SU-DHL-6 (cell line): ENCODE measurements at regions not wholly inside any gene's neighbourhood (a gene's known extent, or its start where the extent isn't known, plus 50 kb on each side); places are given as distances from the start of the nearest gene placed in this dataset.

ENCODE experiments used
- H2AFZ ChIP-seq: fragments of 200-600 bp; sonication (generic); 2 replicates; pipeline ENCODE4 v1.6.1; 2014; ENCODE audit warnings: low read depth, mild to moderate bottlenecking, moderate library complexity, mixed read lengths, antibody characterized with exemption, low read length; ENCODE audit not compliant: severe bottlenecking
- H3F3A ChIP-seq: fragments of 200-600 bp; shearing (Covaris generic); 2 replicates; pipeline ENCODE4 v1.6.0; 2016; ENCODE audit warnings: antibody characterized with exemption, mild to moderate bottlenecking; ENCODE audit not compliant: insufficient read depth
- H3K27ac ChIP-seq: fragments of 200-600 bp; sonication (generic); 2 replicates; pipeline ENCODE4 v1.5.1; 2016; ENCODE audit warnings: low read depth, mild to moderate bottlenecking, low read length, moderate library complexity, mixed read lengths
- H3K27me3 ChIP-seq: fragments of 200-600 bp; sonication (generic), shearing (Covaris generic); 2 replicates; pipeline ENCODE4 v1.6.0; 2014; ENCODE audit warnings: mild to moderate bottlenecking, low read length
- H3K36me3 ChIP-seq: fragments of 200-600 bp; sonication (generic); 2 replicates; pipeline ENCODE4 v1.6.1; 2014; ENCODE audit warnings: mild to moderate bottlenecking, low read length, mixed read lengths
- H3K4me2 ChIP-seq: fragments of 300-600, 200-600 bp; shearing (Covaris generic), sonication (generic); 2 replicates; pipeline ENCODE4 v1.6.0; 2014; ENCODE audit warnings: low read length, low read depth, mild to moderate bottlenecking; ENCODE audit not compliant: poor library complexity, severe bottlenecking
- H3K4me3 ChIP-seq: fragments of 200-600 bp; sonication (generic); 2 replicates; pipeline ENCODE4 v1.5.1; 2014; ENCODE audit warnings: antibody characterized with exemption, low read length, mild to moderate bottlenecking, mixed read lengths; ENCODE audit not compliant: insufficient read depth, poor library complexity, severe bottlenecking
- H3K79me2 ChIP-seq: fragments of 200-600 bp; sonication (generic); 2 replicates; pipeline ENCODE4 v1.6.1; 2014; ENCODE audit warnings: mild to moderate bottlenecking, low read length, moderate library complexity; ENCODE audit not compliant: insufficient read depth
- H3K9ac ChIP-seq: fragments of 200-600 bp; sonication (generic); 2 replicates; pipeline ENCODE4 v1.7.0; 2014; ENCODE audit warnings: mild to moderate bottlenecking, low read length
- H3K9me2 ChIP-seq: fragments of 200-600 bp; sonication (generic); replicated peaks from 2 replicates; pipeline ENCODE4 v1.6.1; 2014; ENCODE audit warnings: low read length; ENCODE audit not compliant: insufficient read depth
- H3K9me3 ChIP-seq: fragments of 200-600 bp; sonication (generic); 2 replicates; pipeline ENCODE4 v1.6.1; 2014; ENCODE audit warnings: low read length, mixed read lengths; ENCODE audit not compliant: insufficient read depth
- H4K20me1 ChIP-seq: fragments of 200-600 bp; sonication (generic); 2 replicates; pipeline ENCODE4 v1.6.1; 2014; ENCODE audit warnings: low read depth, mild to moderate bottlenecking, antibody characterized with exemption, low read length, moderate library complexity, mixed read lengths
- CTCF ChIP-seq: fragments of 200-600 bp; sonication (generic); IDR thresholded peaks from one replicate; pipeline ENCODE4 v1.5.1; 2017; ENCODE audit warnings: antibody characterized with exemption, mild to moderate bottlenecking, low read length, moderate library complexity; ENCODE audit not compliant: insufficient read depth, poor library complexity, severe bottlenecking
- EZH2phosphoT487 ChIP-seq: fragments of 200-600 bp; sonication (generic), shearing (Covaris generic); conservative IDR thresholded peaks from 2 replicates; pipeline ENCODE4 v1.6.1; 2018; ENCODE audit warnings: mild to moderate bottlenecking, antibody characterized with exemption, low read length, moderate library complexity, mixed read lengths

- Histone ChIP-seq H3F3A (no peaks in the 10 kb centered on the region), H3K27me3 (no peaks in the 10 kb centered on the region), H3K9me2 (no peaks in the 10 kb centered on the region), H3K9me3 (no peaks in the 10 kb centered on the region), H3K4me2 (no peak overlapping the region), H3K36me3 (no peaks in the 10 kb centered on the region), H3K79me2 (no peaks in the 10 kb centered on the region), H2AFZ (no peak overlapping the region), H3K9ac (no peak overlapping the region), H4K20me1 (no peaks in the 10 kb centered on the region), H3K4me3 (no peak overlapping the region), H3K27ac (no peak overlapping the region)
- TF ChIP-seq EZH2phosphoT487 = no peak
- no peak for TF ChIP-seq CTCF
Measured at GRCh38 chr12:115013236-115013981, 329.4 kb upstream of the TBX3 start.

DNA sequence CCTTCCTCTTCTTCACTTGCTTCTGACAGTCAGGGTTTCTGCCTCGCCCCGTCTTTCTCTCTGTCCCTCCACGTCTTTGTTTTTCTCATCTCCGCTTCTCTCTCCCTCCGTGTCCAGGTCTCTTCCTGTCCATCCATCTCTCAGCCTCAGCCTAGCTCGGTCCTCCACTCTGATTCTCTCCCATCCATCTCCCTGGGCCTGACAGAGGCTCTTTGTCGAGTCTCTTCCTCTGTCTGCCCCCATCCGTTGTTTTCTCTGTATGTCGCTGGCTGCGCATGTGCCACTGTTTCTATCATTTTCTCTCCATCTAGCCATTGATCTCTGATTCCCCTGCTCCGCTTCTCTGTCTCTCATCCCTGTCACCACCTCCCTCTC is 328.9 kb upstream of the TBX3 start:
- Histone ChIP-seq H3K79me2 (no peaks in the 10 kb centered on the region), H4K20me1 (no peaks in the 10 kb centered on the region), H3K9me2 (no peaks in the 10 kb centered on the region), H3K9ac (no peak overlapping the region), H3K27me3 (no peaks in the 10 kb centered on the region), H2AFZ (no peak overlapping the region), H3K27ac (no peak overlapping the region), H3K36me3 (no peaks in the 10 kb centered on the region), H3K9me3 (no peaks in the 10 kb centered on the region), H3F3A (no peaks in the 10 kb centered on the region), H3K4me3 (no peak overlapping the region), H3K4me2 (no peak overlapping the region)
- TF ChIP-seq EZH2phosphoT487 (no peak), CTCF (no peak)

DNA sequence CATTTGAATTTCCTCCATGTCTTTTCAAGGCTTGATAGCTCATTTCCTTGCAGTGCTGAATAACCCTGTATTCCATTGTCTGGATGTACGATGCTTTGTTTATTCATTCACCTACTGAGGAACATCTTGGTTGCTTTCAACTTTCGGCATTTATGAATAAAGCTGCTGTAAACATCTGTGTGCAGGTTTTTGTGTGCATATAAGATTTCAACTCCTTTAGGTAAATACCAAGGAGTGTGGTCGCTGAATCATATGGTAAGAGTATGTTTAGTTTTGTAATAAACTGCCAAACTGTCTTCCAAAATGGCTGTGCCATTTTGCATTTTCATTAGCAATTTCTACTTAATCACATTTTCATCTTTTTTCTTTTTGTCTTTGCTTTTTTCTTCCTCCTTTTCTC is 327.7 kb upstream of the TBX3 start:
- Histone ChIP-seq H3K79me2 (no peaks in the 10 kb centered on the region), H3K27me3 (no peaks in the 10 kb centered on the region), H2AFZ (no peak overlapping the region), H3K4me2 (no peak overlapping the region), H3K9ac (no peak overlapping the region), H3F3A (no peaks in the 10 kb centered on the region), H3K9me3 (no peaks in the 10 kb centered on the region), H3K4me3 (no peak overlapping the region), H3K27ac (no peak overlapping the region), H4K20me1 (no peaks in the 10 kb centered on the region), H3K9me2 (no peaks in the 10 kb centered on the region), H3K36me3 (no peaks in the 10 kb centered on the region)
- TF ChIP-seq EZH2phosphoT487 (no peak), CTCF (no peak)
